Neural progenitor cell (in vitro differentiated cells): ENCODE measurements at regions not wholly inside any gene's neighbourhood (a gene's known extent, or its start where the extent isn't known, plus 50 kb on each side); places are given as distances from the start of the nearest gene placed in this dataset.

ENCODE experiments used
- DNase-seq: peaks from one replicate; pipeline ENCODE4 v3.0.0-alpha.2; 2016; ENCODE audit warnings: low spot score
- H2AFZ ChIP-seq: fragments of 200-600 bp; sonication (generic); replicated peaks from 2 replicates; pipeline ENCODE4 v1.6.1; 2016; ENCODE audit warnings: antibody characterized with exemption
- H3F3A ChIP-seq: fragments of 200-600 bp; sonication (generic); 2 replicates; pipeline ENCODE4 v1.6.1; 2016; ENCODE audit warnings: antibody characterized with exemption, low read depth
- H3K27ac ChIP-seq: fragments of 200-600 bp; sonication (generic); 2 replicates; pipeline ENCODE4 v1.5.1; 2016; ENCODE audit warnings: mild to moderate bottlenecking
- H3K27me3 ChIP-seq: fragments of 200-600 bp; sonication (generic); 2 replicates; pipeline ENCODE4 v1.6.1; 2016; ENCODE audit warnings: mild to moderate bottlenecking, moderate library complexity
- H3K36me3 ChIP-seq: fragments of 200-600 bp; sonication (generic); 2 replicates; pipeline ENCODE4 v1.5.1; 2016
- H3K4me1 ChIP-seq: fragments of 200-600 bp; sonication (generic); 2 replicates; pipeline ENCODE4 v1.6.1; 2016; ENCODE audit warnings: mixed run types
- H3K4me2 ChIP-seq: fragments of 200-600 bp; sonication (generic); 2 replicates; pipeline ENCODE4 v1.6.1; 2016
- H3K4me3 ChIP-seq: fragments of 200-600 bp; sonication (generic); 2 replicates; pipeline ENCODE4 v1.5.1; 2016
- H3K79me2 ChIP-seq: fragments of 200-600 bp; sonication (generic); 2 replicates; pipeline ENCODE4 v1.6.1; 2016; ENCODE audit warnings: low read depth
- H3K9ac ChIP-seq: fragments of 200-600 bp; sonication (generic); 2 replicates; pipeline ENCODE4 v1.6.1; 2016
- H3K9me3 ChIP-seq: fragments of 200-600 bp; sonication (generic); 2 replicates; pipeline ENCODE4 v1.5.1; 2016; ENCODE audit warnings: low read depth
- H4K20me1 ChIP-seq: fragments of 200-600 bp; sonication (generic); 2 replicates; pipeline ENCODE4 v1.6.1; 2016; ENCODE audit warnings: low read depth
- H3K27ac Mint-ChIP-seq: 3 replicates; pipeline ENCODE4 v1.8.0; 2021; ENCODE audit warnings: mixed read lengths
- H3K27me3 Mint-ChIP-seq: 2 replicates; pipeline ENCODE4 v1.8.0; 2022; ENCODE audit warnings: low read depth, mild to moderate bottlenecking, inconsistent platforms, moderate library complexity, mixed read lengths; ENCODE audit not compliant: insufficient read depth
- H3K36me3 Mint-ChIP-seq: 3 replicates; pipeline ENCODE4 v1.8.0; 2021; ENCODE audit warnings: mixed read lengths
- H3K4me1 Mint-ChIP-seq: 3 replicates; pipeline ENCODE4 v1.8.0; 2021; ENCODE audit warnings: mixed read lengths
- H3K4me3 Mint-ChIP-seq: 3 replicates; pipeline ENCODE4 v1.8.0; 2021; ENCODE audit warnings: mild to moderate bottlenecking, moderate library complexity, mixed read lengths
- H3K9me3 Mint-ChIP-seq: 3 replicates; pipeline ENCODE4 v1.8.0; 2020; ENCODE audit warnings: mixed read lengths
- EZH2 ChIP-seq: fragments of 200-600 bp; sonication (generic); IDR thresholded peaks from 2 replicates; pipeline ENCODE4 v1.6.1; 2017; ENCODE audit warnings: antibody characterized with exemption, mild to moderate bottlenecking, moderate library complexity
- EZH2phosphoT487 ChIP-seq: fragments of 200-600 bp; sonication (generic); IDR thresholded peaks from 2 replicates; pipeline ENCODE4 v1.6.1; 2017; ENCODE audit warnings: antibody characterized with exemption
- TF ChIP-seq, protein P1 (sequence below): fragments of 200-600 bp; sonication (generic); IDR thresholded peaks from 2 replicates; pipeline ENCODE4 v1.5.1; 2017; ENCODE audit warnings: antibody characterized with exemption, mild to moderate bottlenecking

GRCh38 chr5:26691486-26691885 lies 346.9 kb downstream of the CDH9 start:
- Histone ChIP-seq H3K9ac (no peak overlapping the region), H3K27me3 (no peaks in the 10 kb centered on the region), H3F3A (no peaks in the 10 kb centered on the region), H3K4me3 (no peak overlapping the region), H4K20me1 (no peaks in the 10 kb centered on the region), H3K4me2 (no peak overlapping the region), H2AFZ (no peak overlapping the region), H3K79me2 (no peaks in the 10 kb centered on the region), H3K27ac (no peak overlapping the region), H3K36me3 (no peaks in the 10 kb centered on the region), H3K9me3 (no peaks in the 10 kb centered on the region), H3K4me1 (no peaks in the 10 kb centered on the region)
- Mint-ChIP-seq H3K4me3 (no peak overlapping the region), H3K27me3 (no peaks in the 10 kb centered on the region), H3K9me3 (no peaks in the 10 kb centered on the region), H3K27ac (no peak overlapping the region), H3K36me3 (no peaks in the 10 kb centered on the region), H3K4me1 (peaks cover 7% of the 10 kb centered on the region)
- DNase-seq, result no peak
- TF ChIP-seq EZH2phosphoT487 (no peak), EZH2 (no peak)
- TF ChIP-seq, protein P1, sequence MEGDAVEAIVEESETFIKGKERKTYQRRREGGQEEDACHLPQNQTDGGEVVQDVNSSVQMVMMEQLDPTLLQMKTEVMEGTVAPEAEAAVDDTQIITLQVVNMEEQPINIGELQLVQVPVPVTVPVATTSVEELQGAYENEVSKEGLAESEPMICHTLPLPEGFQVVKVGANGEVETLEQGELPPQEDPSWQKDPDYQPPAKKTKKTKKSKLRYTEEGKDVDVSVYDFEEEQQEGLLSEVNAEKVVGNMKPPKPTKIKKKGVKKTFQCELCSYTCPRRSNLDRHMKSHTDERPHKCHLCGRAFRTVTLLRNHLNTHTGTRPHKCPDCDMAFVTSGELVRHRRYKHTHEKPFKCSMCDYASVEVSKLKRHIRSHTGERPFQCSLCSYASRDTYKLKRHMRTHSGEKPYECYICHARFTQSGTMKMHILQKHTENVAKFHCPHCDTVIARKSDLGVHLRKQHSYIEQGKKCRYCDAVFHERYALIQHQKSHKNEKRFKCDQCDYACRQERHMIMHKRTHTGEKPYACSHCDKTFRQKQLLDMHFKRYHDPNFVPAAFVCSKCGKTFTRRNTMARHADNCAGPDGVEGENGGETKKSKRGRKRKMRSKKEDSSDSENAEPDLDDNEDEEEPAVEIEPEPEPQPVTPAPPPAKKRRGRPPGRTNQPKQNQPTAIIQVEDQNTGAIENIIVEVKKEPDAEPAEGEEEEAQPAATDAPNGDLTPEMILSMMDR, result no peak

DNA sequence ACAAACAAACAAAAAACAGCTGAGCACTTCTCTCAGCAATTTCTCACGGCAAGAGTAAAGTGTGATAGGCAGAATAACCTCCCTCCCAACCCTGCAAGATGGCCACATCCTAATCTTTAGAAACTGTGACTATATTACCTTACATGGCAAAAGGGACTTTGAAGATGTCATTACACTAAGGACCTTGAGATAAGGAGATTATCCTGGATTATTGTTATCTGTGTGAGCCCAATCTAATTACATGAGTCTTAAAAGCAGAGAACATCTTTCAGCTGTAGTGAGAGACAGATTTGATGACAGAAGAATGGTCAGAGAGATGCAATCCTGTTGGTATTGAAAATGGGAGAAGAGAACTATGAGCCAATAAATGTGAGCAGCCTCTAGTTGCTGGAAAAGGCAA lies 347.9 kb downstream of the CDH9 start:
- no peaks in the 10 kb centered on the region for H3K9me3 Mint-ChIP-seq
- no peaks in the 10 kb centered on the region for H3K27me3 ChIP-seq
- H3K4me3 Mint-ChIP-seq, result no peak overlapping the region
- TF ChIP-seq, protein P1, result no peak
- TF ChIP-seq EZH2phosphoT487 (no peak), EZH2 (no peak)
- no peak overlapping the region for H3K27ac Mint-ChIP-seq
- H3F3A ChIP-seq, result no peaks in the 10 kb centered on the region
- no peak overlapping the region for H2AFZ ChIP-seq
- no peaks in the 10 kb centered on the region for H4K20me1 ChIP-seq
- H3K4me1 ChIP-seq, result no peaks in the 10 kb centered on the region
- H3K27me3 Mint-ChIP-seq, result no peaks in the 10 kb centered on the region
- H3K27ac ChIP-seq, result no peak overlapping the region
- no peak for DNase-seq
- no peaks in the 10 kb centered on the region for H3K79me2 ChIP-seq
- no peaks in the 10 kb centered on the region for H3K36me3 Mint-ChIP-seq
- H3K9ac ChIP-seq, result no peak overlapping the region
- H3K4me1 Mint-ChIP-seq, result peaks cover 7% of the 10 kb centered on the region
- H3K9me3 ChIP-seq, result no peaks in the 10 kb centered on the region
- no peaks in the 10 kb centered on the region for H3K36me3 ChIP-seq
- no peak overlapping the region for H3K4me2 ChIP-seq
- H3K4me3 ChIP-seq, result no peak overlapping the region

DNA sequence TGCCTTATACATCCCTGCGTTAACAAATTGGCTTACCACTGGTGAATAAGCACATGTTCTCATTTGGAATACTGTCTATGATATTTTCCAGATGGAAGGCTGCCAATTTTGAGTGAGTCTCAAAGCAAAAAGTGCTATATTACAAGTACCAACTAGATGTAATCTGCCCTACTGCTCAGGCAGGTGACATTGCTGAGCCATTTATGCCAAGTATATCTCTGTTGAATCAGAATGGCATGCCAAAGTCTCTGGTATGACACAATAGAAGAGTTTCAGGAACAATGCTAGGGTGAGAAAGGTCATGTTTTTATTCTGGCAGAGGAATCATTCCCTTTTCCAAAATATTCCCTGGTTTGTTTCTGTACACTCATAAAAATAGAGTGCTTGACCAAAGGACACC lies 356.5 kb downstream of the CDH9 start:
- Mint-ChIP-seq H3K4me1 (no peaks in the 10 kb centered on the region), H3K27me3 (no peaks in the 10 kb centered on the region), H3K36me3 (no peaks in the 10 kb centered on the region), H3K9me3 (peaks cover 5% of the 10 kb centered on the region), H3K4me3 (no peak overlapping the region), H3K27ac (no peak overlapping the region)
- H4K20me1 ChIP-seq, result no peaks in the 10 kb centered on the region
- DNase-seq, result no peak
- H3K9ac ChIP-seq, result no peak overlapping the region
- H3K79me2 ChIP-seq, result no peaks in the 10 kb centered on the region
- no peak overlapping the region for H3K4me2 ChIP-seq
- H3K4me3 ChIP-seq, result no peak overlapping the region
- no peaks in the 10 kb centered on the region for H3K36me3 ChIP-seq
- H2AFZ ChIP-seq, result no peak overlapping the region
- H3K27ac ChIP-seq, result no peak overlapping the region
- H3K27me3 ChIP-seq, result no peaks in the 10 kb centered on the region
- no peaks in the 10 kb centered on the region for H3K9me3 ChIP-seq
- no peaks in the 10 kb centered on the region for H3F3A ChIP-seq
- no peaks in the 10 kb centered on the region for H3K4me1 ChIP-seq
- TF ChIP-seq EZH2phosphoT487 (no peak), EZH2 (no peak)
- TF ChIP-seq, protein P1, result no peak

- H3K36me3 Mint-ChIP-seq, result no peaks in the 10 kb centered on the region
- DNase-seq, result peak; percentile 24
Measured at GRCh38 chr5:26674846-26675245, 363.5 kb downstream of the CDH9 start.

More at GRCh38 chr5:26674846-26675245, 363.5 kb downstream of the CDH9 start:
- Mint-ChIP-seq H3K4me1 (peaks cover 14% of the 10 kb centered on the region), H3K27me3 (no peaks in the 10 kb centered on the region), H3K9me3 (no peaks in the 10 kb centered on the region), H3K4me3 (no peak overlapping the region), H3K27ac (no peak overlapping the region)
- no peaks in the 10 kb centered on the region for H3K4me1 ChIP-seq
- no peaks in the 10 kb centered on the region for H3F3A ChIP-seq
- H3K9me3 ChIP-seq, result no peaks in the 10 kb centered on the region
- H3K79me2 ChIP-seq, result no peaks in the 10 kb centered on the region
- H3K27ac ChIP-seq, result no peak overlapping the region
- no peaks in the 10 kb centered on the region for H3K36me3 ChIP-seq
- no peak overlapping the region for H2AFZ ChIP-seq
- no peak overlapping the region for H3K4me2 ChIP-seq
- H3K9ac ChIP-seq, result no peak overlapping the region
- no peak overlapping the region for H3K4me3 ChIP-seq
- no peaks in the 10 kb centered on the region for H3K27me3 ChIP-seq
- no peak for TF ChIP-seq EZH2phosphoT487
- TF ChIP-seq EZH2, result no peak
- TF ChIP-seq, protein P1, result no peak
- no peaks in the 10 kb centered on the region for H4K20me1 ChIP-seq
